ENCODE measurements at regions not wholly inside any gene's neighbourhood (a gene's known extent, or its start where the extent isn't known, plus 50 kb on each side); places are given as distances from the start of the nearest gene placed in this dataset.

DNA sequence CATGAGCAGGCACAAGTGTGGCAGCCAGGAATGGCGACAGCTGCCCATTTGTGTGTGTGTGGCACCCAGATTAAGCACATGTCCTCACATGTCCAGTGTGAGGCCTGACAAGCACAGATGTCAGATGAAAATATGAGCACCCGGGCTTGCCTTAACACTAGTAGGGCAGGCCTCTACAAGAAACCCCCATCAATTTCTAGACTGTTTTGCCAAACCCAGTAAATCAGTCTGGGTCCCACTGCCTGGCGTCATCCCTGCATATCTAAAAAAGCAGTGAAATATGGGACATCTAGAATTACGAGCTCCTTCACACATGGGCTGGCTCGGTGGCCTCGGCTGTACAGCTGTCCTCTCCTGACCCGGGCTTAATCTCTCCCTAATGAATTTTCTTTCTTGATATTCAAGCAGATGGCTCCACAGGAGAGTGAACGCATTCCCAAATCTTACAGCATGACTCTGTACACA lies 432.7 kb downstream of the FOXO1 start:
- no peaks in the 10 kb centered on the region for H3K27me3 Mint-ChIP-seq (ENCODE audit: insufficient read depth, low read depth, poor library complexity)
- Histone ChIP-seq H3K79me2 (replicated peaks; ENCODE audit: insufficient read depth) (no peaks in the 10 kb centered on the region), H3K36me3 (ENCODE audit: insufficient read depth) (no peaks in the 10 kb centered on the region), H4K20me1 (replicated peaks; ENCODE audit: insufficient read depth) (no peaks in the 10 kb centered on the region), H3K4me3 (no peak overlapping the region), H3K9me2 (ENCODE audit: insufficient read depth) (peaks cover 3% of the 10 kb centered on the region; the same call in 1 of the 2 replicates), H3K27ac (ENCODE audit: low read depth) (no peak overlapping the region), H2AFZ (no peak overlapping the region), H3K4me2 (no peak overlapping the region), H3F3A (replicated peaks; ENCODE audit: low read depth) (no peaks in the 10 kb centered on the region), H3K4me1 (ENCODE audit: insufficient read depth) (no peaks in the 10 kb centered on the region), H3K27me3 (ENCODE audit: insufficient read depth) (no peaks in the 10 kb centered on the region)
- no peak for ATAC-seq
- H3K36me3 Mint-ChIP-seq (ENCODE audit: low read depth) = no peaks in the 10 kb centered on the region
- no peak overlapping the region for H3K4me3 Mint-ChIP-seq
- no peaks in the 10 kb centered on the region for H3K9me3 Mint-ChIP-seq
- no peak for DNase-seq (ENCODE audit: low spot score)
- peaks cover 3% of the 10 kb centered on the region; the same call in 2 of the 3 replicates for H3K4me1 Mint-ChIP-seq
- no peak overlapping the region for H3K27ac Mint-ChIP-seq
- TF ChIP-seq NANOG (IDR thresholded peaks at IDR 0.05; ENCODE audit: borderline replicate concordance) (no peak), EZH2 (IDR thresholded peaks at IDR 0.05; ENCODE audit: low read depth, unreplicated experiment) (no peak), ZNF331 (CRISPR knock-in tag; IDR thresholded peaks at IDR 0.05; ENCODE audit: low read depth) (no peak), POLR2AphosphoS5 (IDR thresholded peaks at IDR 0.05; ENCODE audit: low read depth) (no peak), JUNB (IDR thresholded peaks at IDR 0.05; ENCODE audit: unreplicated experiment) (no peak), ZNF114 (CRISPR knock-in tag; IDR thresholded peaks at IDR 0.05) (no peak), STAT1 (IDR thresholded peaks at IDR 0.05; ENCODE audit: unreplicated experiment) (no peak)
- TF ChIP-seq, protein P1, sequence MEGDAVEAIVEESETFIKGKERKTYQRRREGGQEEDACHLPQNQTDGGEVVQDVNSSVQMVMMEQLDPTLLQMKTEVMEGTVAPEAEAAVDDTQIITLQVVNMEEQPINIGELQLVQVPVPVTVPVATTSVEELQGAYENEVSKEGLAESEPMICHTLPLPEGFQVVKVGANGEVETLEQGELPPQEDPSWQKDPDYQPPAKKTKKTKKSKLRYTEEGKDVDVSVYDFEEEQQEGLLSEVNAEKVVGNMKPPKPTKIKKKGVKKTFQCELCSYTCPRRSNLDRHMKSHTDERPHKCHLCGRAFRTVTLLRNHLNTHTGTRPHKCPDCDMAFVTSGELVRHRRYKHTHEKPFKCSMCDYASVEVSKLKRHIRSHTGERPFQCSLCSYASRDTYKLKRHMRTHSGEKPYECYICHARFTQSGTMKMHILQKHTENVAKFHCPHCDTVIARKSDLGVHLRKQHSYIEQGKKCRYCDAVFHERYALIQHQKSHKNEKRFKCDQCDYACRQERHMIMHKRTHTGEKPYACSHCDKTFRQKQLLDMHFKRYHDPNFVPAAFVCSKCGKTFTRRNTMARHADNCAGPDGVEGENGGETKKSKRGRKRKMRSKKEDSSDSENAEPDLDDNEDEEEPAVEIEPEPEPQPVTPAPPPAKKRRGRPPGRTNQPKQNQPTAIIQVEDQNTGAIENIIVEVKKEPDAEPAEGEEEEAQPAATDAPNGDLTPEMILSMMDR (conservative IDR thresholded peaks at IDR 0.05; ENCODE audit: low read depth in 2 of 2) = no peak
- TF ChIP-seq, protein P2, sequence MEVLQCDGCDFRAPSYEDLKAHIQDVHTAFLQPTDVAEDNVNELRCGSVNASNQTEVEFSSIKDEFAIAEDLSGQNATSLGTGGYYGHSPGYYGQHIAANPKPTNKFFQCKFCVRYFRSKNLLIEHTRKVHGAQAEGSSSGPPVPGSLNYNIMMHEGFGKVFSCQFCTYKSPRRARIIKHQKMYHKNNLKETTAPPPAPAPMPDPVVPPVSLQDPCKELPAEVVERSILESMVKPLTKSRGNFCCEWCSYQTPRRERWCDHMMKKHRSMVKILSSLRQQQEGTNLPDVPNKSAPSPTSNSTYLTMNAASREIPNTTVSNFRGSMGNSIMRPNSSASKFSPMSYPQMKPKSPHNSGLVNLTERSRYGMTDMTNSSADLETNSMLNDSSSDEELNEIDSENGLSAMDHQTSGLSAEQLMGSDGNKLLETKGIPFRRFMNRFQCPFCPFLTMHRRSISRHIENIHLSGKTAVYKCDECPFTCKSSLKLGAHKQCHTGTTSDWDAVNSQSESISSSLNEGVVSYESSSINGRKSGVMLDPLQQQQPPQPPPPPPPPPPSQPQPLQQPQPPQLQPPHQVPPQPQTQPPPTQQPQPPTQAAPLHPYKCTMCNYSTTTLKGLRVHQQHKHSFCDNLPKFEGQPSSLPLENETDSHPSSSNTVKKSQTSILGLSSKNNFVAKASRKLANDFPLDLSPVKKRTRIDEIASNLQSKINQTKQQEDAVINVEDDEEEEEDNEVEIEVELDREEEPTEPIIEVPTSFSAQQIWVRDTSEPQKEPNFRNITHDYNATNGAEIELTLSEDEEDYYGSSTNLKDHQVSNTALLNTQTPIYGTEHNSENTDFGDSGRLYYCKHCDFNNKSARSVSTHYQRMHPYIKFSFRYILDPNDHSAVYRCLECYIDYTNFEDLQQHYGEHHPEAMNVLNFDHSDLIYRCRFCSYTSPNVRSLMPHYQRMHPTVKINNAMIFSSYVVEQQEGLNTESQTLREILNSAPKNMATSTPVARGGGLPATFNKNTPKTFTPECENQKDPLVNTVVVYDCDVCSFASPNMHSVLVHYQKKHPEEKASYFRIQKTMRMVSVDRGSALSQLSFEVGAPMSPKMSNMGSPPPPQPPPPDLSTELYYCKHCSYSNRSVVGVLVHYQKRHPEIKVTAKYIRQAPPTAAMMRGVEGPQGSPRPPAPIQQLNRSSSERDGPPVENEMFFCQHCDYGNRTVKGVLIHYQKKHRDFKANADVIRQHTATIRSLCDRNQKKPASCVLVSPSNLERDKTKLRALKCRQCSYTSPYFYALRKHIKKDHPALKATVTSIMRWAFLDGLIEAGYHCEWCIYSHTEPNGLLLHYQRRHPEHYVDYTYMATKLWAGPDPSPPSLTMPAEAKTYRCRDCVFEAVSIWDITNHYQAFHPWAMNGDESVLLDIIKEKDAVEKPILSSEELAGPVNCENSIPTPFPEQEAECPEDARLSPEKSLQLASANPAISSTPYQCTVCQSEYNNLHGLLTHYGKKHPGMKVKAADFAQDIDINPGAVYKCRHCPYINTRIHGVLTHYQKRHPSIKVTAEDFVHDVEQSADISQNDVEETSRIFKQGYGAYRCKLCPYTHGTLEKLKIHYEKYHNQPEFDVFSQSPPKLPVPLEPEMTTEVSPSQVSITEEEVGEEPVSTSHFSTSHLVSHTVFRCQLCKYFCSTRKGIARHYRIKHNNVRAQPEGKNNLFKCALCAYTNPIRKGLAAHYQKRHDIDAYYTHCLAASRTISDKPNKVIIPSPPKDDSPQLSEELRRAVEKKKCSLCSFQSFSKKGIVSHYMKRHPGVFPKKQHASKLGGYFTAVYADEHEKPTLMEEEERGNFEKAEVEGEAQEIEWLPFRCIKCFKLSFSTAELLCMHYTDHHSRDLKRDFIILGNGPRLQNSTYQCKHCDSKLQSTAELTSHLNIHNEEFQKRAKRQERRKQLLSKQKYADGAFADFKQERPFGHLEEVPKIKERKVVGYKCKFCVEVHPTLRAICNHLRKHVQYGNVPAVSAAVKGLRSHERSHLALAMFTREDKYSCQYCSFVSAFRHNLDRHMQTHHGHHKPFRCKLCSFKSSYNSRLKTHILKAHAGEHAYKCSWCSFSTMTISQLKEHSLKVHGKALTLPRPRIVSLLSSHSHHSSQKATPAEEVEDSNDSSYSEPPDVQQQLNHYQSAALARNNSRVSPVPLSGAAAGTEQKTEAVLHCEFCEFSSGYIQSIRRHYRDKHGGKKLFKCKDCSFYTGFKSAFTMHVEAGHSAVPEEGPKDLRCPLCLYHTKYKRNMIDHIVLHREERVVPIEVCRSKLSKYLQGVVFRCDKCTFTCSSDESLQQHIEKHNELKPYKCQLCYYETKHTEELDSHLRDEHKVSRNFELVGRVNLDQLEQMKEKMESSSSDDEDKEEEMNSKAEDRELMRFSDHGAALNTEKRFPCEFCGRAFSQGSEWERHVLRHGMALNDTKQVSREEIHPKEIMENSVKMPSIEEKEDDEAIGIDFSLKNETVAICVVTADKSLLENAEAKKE (CRISPR knock-in tag; IDR thresholded peaks at IDR 0.05) = no peak

Data from GM23338 (cell line).